NCI-H345 (cell line): ENCODE measurements at regions not wholly inside any gene's neighbourhood (a gene's known extent, or its start where the extent isn't known, plus 50 kb on each side); places are given as distances from the start of the nearest gene placed in this dataset.

Experiments
- DNase-seq: peaks from one replicate; lab custom pipeline; 2025; lab: John Stamatoyannopoulos, UW

DNA sequence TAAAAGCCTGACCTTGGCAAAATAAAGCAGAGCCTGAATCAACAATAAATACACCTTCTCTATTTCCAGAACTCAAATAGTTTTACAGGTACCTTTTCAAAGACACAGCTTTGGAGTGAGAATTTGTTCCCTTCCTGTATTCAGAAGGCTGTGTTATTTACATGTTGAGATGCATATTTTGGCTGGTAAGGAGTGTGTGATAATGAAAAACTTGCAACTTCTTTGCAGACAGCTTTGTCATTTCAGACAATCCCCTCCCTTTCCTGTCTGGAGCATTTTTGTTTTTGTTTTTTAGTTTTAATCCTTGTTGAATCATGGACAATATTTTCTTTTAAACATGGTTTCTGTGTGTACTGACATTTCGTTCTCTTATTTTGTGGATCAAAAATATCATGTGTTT lies 493.8 kb downstream of the FAT4 start:
- no peak for DNase-seq

DNA sequence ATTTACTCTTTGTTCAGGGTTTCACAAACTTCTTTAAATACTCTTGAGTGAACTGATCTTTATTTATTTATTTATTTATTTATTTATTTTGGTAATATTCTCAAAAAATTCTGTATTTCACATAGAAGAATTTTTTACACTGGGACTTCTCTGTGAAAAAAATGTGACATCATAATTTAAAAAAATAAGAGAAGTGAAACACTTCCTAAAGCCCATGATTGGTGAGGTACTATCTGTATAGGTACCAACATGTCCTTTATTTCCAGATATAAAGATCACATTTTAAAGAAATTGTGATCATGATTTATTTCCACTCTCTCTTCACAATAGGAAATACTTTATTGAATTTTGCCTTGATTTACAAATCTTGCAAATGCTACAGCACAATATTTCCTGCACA lies 497.1 kb downstream of the FAT4 start:
- DNase-seq, result no peak

DNA sequence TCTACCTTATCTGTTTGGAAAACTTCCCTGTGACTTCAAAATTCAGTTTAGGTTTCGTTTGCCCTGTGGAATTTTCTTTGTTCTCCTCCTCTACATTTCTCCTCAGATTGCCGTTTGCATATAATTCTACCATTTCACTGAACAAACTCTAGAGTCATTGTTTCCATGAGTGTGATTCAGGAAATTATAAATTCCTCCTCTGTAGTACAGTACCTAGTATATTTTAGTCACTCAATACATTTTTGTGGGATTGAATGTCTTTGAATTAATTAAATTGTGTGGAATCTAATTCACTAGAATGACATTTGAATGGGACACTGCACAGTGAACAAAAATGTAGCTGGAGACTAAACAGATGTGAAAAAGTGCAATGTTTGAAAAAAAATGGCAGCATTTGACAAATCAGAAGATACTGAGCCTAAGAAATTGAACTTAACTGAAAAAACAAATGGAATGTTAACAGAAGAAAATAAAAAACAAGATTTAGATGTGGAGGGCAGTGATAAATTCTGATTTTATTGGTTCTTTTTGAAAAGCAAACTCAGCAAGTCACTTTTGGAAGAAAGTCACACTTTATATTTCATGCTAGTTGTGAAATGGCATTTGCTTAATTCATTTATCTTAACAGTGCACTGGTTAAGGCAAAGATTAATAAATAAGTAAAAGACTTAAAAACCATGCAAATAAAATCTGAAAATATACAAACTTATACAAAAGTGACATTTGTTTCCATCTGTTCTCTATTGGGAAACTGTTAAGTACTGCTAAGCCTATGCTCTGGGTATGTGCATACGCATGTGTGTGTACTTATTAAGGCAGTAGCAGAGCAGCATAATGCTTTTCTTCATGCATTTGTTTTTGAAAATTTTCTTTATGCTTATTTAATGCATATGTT lies 512.3 kb downstream of the FAT4 start:
- DNase-seq, result no peak

DNA sequence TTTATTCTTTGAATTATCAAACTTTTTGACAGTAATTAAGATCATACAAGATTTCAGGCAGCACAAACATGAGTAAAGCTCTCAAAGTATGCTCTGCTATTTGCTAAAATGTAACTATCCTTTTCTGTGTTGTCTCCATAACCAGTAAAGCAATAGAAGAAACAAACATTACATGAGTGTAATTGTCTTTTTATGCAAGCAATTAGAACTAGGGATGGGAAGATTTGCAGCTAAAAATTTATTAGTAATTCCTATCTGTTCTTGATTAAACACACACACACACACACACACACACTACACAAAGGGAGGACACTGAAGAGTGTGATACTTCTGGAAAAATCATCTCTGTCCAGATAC lies 512.9 kb downstream of the FAT4 start:
- no peak for DNase-seq

DNA sequence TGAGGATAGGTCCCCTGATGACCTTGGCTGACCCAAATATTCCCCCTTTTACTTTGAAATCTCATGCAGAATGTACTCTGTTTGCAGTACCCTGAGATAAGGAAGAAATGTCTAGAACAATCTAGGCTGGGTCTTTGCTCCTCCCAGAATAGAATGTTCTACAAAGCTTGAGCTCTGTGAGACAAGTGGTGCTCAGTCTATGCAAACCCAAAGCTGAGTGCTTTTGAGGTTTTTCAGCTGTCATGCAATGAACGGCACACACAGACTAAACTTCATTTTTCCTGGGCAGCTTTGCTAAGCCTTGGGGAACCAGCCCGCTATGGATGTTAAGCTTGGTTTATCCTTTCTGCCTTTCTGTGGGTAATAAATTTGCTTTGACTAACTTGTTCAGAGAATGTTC lies 513.6 kb downstream of the FAT4 start:
- no peak for DNase-seq

DNA sequence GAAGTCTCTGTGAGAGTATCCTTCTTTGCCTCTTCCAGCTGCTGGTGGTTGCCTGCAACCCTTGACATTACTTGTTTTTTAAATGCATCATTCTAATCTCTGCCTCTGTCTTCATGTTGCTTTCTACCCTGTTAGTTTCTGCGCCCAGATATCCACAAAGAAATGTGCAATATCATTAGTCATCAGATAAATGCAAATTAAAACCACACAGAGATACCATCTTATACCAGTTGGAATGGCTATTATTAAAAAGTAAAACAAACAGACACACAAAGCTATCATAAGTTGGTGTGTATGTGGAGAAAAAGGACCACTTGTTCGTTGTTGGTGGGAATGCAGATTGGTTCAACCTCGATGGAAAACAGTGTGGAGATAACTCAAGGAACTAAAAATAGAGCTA lies 517.4 kb downstream of the FAT4 start:
- no peak for DNase-seq

DNA sequence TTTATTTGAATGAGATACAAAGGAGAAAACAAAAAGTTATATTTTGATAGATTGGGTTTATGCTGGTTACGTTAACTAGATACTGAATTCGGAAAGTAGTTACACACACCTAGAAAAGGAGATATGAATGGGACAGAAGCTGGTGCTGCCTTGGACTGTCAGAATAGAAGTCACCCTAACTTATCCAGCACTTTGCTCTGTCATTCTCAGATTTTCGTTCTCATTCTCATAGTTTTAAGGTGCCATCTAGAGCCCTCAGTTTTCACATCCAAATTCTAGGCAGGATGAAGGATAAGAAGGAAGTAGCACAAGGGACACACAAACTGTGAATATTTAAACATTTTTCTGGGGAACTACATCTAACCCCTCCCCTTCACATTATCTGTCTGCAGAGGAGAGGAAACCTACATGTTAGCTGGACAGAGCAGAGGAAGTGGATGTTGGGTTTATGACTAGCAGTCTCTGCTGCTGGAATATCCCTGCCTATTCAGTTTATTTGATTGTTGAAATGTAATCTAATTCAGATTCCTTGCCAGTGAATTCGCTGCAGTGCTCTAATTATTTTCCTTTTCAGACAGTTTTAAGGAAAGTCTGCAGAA lies 521.9 kb downstream of the FAT4 start:
- no peak for DNase-seq

DNA sequence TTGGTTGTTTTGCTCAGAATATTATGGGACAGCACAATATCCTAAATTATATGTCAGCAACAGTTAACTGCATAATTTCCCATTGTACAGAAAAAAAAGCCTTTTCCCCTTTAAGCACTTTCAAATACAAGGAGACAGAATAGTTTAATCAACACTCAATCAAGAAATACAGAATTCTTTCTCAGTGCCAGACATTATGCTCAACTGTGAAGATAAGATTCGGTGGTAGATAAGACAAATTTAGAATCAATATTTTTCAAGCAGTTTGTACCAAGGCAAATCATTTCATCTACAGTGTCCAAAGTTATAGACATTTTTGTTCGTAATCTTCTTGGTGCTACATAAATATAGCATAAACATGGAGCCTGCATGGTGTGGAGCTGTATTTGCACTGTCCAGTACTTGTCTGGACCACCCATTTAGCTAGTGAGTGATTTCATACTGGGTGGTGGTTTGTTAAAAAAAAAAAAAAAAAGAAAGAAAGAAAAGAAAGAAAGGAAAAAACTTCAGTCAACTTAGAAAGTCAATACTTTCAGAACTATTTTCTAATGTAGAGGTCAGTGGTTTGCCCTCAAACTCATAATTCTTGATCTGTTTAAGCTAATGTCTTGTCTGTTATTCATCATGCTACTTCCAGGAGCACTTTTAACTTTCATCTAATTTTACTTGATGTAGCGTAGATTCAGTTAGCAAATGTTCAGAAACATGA lies 522.9 kb downstream of the FAT4 start:
- no peak for DNase-seq

DNA sequence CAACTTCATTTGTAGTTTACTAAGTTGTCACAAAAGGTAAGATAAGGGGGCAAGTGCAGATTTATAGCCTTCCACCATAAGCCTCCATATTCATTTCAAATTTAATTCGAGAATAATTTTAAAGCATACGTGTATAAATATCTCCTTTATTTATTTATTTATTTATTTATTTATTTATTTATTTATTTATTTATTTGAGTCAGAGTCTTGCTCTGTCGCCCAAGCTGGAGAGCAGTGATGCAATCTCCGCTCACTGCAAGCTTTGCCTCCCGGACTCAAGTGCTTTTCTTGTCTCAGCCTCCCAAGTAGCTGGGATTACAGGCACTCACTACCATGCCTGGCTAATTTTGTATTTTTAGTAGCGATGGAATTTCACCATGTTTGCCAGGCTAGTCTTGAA lies 523.4 kb downstream of the FAT4 start:
- no peak for DNase-seq

DNA sequence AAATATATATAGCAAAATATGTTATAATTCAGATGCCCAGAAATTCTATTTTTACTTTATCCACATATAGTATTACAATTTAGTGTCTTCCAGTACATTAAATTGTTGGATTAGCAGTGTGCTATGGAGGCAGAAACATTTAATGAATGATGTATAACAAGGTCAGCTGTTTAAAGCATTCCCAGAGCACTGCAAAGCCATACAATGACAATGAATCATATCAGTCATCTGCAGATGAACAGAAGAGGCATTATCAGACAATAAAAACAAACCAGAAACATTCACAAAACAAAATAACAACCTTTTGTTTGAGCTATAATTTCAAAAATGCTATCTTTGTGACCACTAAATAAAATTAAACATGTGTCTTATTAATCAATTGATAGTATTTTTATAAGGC lies 524.2 kb downstream of the FAT4 start:
- no peak for DNase-seq

DNA sequence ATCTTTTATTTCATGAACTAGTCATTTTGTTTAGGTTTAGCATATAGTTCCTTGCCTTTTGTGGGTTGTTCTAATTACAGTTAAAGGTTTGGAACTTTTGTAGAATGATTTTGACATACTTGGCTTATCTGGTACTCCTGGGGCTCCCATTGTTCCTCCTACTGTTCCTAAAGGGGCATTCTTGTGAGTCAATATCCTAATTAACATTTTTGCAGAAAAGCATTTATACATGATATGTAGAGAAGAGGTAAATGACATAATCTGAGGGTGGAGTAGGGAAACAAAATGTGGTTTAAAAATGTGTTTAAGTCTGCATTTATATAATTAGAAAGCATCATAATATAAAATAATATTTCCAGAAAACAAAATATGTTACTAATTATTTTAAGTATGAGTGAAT lies 529.2 kb downstream of the FAT4 start:
- DNase-seq, result no peak

DNA sequence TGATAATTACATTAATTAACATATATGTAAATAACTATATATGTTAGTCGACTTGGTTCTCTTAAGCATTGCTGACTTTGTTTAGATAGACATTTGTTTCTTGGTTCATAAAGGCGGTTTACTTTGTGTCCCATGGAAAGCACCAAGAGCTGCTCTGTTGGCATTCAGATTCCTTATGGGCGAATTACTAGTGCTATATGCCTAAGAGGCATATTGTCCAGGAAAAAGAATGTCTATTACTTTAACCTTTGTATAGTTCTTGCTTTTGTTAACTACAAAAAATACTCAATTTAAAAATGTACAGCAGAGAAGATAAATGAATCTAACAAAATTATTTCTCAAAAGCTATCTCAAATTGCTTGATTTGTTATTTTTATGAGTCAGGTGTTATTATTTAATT lies 532.8 kb downstream of the FAT4 start:
- no peak for DNase-seq

DNA sequence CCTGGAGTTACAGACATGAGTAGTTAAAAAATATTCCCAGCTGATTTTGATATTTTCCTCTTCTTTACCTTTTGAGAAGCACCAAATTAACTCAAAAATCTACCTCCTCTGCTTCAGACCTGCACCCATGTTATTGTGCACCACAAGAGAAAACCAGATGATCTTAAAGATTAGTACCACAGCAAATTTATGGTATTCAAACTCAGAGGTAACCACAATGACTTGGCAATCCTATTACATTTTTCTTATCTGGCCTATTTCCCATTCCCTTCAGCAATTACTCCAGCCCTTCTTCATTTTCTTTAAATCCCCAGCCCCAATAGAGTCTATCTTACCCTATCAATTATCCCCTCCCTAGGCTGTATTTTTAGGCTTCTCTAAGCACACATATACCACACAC lies 535.1 kb downstream of the FAT4 start:
- DNase-seq, result no peak

DNA sequence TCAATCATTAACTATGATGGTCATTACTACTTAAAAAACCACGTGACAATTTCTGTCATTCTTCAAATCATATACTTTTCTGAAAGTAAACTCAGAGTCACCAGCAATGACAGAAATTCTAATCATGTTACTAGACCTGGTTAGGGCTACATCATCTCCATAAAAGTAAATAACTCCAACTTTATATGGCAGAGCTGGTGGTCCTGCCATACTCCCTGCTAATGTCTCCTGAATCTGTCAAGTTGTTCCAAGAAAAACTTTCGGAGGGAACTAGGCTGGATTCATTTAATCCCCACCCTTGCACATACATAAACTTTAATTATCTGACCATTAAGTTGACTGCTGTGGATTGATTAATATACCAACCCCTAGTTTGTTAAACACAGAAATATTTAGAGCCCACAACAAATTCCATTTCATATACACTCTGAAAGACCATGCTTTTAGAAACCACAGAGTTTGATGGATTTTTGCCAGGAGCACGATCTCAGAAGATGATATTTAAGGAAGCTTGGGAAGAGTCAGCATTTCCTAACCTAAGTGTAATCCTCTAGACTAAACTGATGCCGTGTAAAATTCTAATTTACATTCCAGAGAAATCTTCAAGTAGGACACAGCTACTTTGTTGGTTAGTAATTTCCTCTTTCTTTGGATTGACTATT lies 577.0 kb downstream of the FAT4 start:
- DNase-seq, result no peak

DNA sequence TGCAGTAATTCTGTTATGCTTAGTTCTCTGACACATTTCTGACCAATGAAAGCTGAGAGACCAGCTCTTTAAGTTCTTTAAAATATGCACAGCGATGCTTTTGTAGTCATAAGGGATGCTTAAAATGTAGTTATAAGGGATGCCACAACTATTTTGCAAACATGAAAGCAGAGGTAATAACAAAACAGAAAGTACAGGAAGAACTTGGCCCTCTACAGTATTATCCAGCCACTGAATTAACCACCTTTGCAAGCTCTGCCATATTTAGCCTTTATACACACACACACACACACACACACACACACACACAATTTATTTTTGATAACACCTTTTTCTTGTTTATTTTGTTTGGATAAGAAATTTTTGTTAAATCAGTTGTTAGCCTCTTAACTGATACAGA lies 590.0 kb downstream of the FAT4 start:
- DNase-seq, result no peak

DNA sequence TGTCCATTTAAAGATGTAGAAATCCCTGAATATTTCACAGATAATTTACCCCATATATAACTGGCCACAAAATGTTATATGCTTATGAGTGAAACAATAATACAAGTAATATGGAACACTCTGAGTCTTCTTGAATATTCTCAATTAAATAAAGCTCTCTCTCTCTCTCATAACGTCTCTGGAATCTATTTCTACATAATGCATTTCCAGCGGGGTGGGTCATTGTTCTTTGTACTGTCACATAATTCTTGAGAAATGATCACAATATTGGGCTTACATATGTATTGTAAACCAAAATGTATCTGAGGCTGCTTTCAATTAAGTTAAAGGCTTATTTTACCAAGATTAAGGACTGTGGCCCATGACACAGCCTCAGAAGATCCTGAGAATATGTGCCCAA lies 596.3 kb downstream of the FAT4 start:
- DNase-seq, result no peak

DNA sequence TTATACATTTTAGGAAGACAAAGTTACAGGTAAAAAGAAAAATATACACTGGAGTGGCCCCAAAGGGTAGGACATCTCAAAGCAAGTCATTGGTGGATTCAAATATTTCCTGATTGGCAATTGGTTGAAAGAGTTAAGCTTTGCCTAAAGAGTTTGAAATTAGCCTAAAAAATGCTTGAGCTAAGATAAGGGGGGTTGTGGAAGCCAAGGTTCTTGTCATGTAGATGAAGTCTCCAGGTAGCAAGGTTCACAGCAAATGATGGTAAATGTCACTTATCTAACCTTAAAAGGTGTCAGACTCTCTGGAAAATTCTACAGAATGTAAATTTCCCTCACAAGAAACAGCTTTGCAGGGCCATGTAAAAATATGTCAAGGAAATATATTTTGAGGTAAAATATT lies 596.7 kb downstream of the FAT4 start:
- no peak for DNase-seq

DNA sequence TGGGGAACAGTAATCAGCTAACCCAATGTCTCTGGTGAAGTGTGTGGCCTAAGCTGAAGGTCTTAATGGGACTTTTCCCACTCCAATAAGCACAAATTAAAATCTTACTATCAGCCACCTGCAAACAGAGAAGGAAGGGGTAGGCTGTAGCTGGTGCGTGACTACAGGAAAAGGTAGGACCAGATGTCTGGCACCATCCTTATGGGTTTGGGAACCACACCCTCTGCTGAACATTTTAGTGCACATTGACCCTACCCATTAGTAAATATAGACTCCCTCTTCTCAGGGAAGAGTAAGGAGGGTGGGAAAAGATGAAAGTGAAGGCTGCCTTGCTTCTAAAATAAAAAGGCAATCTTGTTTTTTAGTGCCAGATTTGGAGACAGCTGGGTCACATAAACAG lies 602.8 kb downstream of the FAT4 start:
- no peak for DNase-seq

DNA sequence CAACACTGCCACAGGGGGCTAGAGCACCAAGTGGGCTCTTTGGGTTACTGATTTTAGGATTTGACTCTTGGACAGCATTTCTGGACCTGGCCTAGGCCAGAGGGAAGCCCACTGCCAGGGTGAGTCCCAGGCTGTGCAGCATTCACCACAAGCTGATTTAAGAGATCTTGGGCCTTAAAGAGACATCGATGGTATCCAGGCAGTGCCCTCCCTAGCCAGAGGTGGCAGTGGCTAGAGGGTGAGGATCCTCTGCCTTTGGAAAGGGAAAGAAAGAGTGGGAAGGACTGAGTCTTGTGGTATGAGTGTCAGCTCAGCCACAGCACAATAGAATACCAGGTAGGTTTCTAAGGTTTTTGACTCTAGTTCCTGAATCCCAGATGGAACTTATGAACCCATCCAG lies 613.9 kb downstream of the FAT4 start:
- DNase-seq, result no peak

DNA sequence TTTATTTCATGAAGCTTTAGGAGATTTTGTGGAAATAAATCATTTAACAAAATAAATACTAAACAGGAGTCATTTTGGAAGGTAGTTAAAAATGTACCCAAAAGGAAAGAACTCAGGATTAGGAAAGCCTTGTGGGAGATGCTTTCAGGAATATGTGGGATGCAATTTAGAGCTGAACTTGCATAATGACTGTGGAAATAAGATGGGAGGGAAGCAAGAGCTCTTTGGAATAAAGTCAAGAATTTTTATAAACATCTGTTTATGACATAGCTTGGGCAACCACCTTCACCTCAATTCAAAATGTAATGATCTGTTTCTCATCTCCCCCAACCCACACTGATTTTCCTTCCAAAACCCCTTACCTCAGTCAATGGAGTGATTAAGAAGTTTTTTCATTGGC lies 623.8 kb downstream of the FAT4 start:
- no peak for DNase-seq

DNA sequence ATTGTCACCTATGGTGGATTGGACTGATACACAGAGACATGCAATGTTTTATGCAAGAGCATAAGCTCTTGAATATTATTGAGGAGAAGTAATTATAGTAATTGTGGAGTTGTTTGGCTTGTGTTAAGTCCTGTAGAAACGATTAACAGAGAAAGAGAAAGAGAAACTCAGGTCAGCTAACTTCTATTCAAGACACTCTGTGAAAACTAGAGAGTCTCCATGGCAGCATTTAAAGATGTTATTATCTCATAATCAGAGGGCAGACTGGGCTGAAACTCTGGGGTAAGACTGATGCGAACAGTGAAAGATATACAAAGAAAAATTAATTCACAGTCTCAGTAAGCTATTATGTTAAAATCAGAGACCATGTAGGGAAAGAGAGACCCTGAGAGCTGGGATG lies 625.7 kb downstream of the FAT4 start:
- DNase-seq, result no peak

DNA sequence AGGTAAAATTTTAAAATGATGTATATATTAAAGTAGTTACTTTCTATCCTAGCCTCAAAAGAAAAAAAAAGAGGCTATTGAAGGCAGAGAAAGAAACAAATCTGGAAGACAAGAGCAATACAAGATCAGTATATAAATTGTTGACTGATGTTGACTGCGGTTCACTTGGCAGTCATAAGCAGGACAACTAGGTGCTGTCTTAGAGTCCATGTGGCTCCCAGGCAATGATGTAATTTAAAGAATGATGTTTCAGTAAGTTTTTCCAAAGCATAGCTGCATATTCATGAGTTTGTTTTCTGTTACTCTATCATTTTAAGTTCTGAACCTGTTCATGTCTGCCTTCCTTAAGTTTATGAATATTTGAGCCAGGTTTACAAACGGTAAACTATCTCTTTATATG lies 630.2 kb downstream of the FAT4 start:
- DNase-seq, result no peak

DNA sequence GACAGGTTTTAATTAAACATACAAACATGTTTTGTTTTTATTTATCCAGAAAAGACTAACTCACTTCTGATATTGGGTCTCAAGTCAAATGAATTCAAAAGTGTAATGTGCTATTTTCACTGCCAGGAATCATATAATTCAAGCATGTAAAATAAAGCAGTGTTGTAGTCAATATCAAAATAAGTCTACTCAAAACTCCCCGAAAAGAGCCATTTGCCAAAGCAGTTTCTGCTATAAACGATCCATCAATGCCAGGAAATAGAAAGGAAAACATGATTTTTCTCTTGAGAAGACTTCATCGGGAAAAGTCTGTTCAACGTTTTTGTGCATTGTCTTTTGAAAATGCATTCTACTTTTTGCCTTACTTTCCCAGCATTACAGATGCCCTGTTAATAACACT lies 633.3 kb downstream of the FAT4 start:
- DNase-seq, result no peak
